ENCODE measurements at regions not wholly inside any gene's neighbourhood (a gene's known extent, or its start where the extent isn't known, plus 50 kb on each side); places are given as distances from the start of the nearest gene placed in this dataset.

DNA sequence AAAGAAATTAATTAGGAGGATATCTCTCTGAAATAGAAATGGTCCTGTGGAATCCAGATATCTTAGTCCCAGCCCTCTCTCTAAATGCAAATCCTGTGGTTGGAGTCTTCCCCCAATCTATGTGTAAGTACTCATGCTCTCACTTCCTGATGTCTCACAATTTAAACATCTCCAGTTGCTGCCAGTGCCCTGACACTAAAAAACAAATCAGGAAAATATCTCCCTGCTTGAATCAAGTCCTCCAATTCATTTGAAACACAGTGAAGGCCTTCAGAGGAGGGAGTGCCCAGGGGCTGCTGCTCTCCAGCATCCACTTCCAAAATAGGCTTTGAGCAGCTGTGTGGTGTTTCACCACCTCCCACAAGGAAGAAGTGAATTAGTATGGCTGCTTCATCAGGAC is 413.8 kb downstream of the RAD51AP2 start:
- Histone ChIP-seq H3K79me2 (no peaks in the 10 kb centered on the region), H3K4me2 (no peak overlapping the region), H4K20me1 (ENCODE audit: insufficient read depth, poor library complexity, severe bottlenecking) (no peaks in the 10 kb centered on the region), H3K27ac (no peak overlapping the region), H3K27me3 (no peaks in the 10 kb centered on the region), H2AFZ (no peak overlapping the region), H3K36me3 (replicated peaks; ENCODE audit: insufficient read depth, low read depth) (no peaks in the 10 kb centered on the region), H3K4me3 (no peak overlapping the region), H3K9me2 (replicated peaks; ENCODE audit: insufficient read depth) (no peaks in the 10 kb centered on the region), H3K4me1 (ENCODE audit: insufficient read depth) (no peaks in the 10 kb centered on the region), H3K9me3 (ENCODE audit: low read depth) (no peaks in the 10 kb centered on the region)
- no peak for DNase-seq (ENCODE audit: low spot score)
- TF ChIP-seq EZH2 (IDR thresholded peaks at IDR 0.05; ENCODE audit: borderline replicate concordance), result no peak
- no peak for TF ChIP-seq EZH2phosphoT487 (IDR thresholded peaks at IDR 0.05; ENCODE audit: low read depth, severe bottlenecking, unreplicated experiment)
- TF ChIP-seq, protein P1, sequence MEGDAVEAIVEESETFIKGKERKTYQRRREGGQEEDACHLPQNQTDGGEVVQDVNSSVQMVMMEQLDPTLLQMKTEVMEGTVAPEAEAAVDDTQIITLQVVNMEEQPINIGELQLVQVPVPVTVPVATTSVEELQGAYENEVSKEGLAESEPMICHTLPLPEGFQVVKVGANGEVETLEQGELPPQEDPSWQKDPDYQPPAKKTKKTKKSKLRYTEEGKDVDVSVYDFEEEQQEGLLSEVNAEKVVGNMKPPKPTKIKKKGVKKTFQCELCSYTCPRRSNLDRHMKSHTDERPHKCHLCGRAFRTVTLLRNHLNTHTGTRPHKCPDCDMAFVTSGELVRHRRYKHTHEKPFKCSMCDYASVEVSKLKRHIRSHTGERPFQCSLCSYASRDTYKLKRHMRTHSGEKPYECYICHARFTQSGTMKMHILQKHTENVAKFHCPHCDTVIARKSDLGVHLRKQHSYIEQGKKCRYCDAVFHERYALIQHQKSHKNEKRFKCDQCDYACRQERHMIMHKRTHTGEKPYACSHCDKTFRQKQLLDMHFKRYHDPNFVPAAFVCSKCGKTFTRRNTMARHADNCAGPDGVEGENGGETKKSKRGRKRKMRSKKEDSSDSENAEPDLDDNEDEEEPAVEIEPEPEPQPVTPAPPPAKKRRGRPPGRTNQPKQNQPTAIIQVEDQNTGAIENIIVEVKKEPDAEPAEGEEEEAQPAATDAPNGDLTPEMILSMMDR (IDR thresholded peaks at IDR 0.05; ENCODE audit: poor library complexity), result no peak

DNA sequence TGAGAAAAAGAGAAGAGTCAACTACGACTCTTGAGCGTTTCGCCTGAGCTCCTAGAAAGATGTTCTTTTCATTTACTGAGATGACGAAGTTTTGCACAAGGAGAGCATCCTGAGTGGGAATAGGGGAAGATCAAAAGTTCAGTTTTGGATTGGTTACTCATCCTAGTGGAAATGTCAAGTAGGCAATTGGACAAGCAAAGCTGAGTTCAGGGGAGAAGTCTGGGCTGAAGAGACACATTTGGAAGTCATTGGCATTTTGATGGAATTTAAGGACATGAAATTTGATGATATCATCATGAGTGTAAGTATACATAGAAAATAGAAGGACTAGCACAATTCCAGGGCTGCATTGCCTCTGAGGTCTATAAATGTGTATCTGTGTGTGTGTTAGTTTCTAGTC is 416.6 kb downstream of the RAD51AP2 start:
- Histone ChIP-seq H3K4me1 (ENCODE audit: insufficient read depth) (no peaks in the 10 kb centered on the region), H3K27me3 (no peaks in the 10 kb centered on the region), H3K36me3 (replicated peaks; ENCODE audit: insufficient read depth, low read depth) (no peaks in the 10 kb centered on the region), H2AFZ (no peak overlapping the region), H3K27ac (no peak overlapping the region), H3K79me2 (no peaks in the 10 kb centered on the region), H4K20me1 (ENCODE audit: insufficient read depth, poor library complexity, severe bottlenecking) (no peaks in the 10 kb centered on the region), H3K9me3 (ENCODE audit: low read depth) (no peaks in the 10 kb centered on the region), H3K4me2 (no peak overlapping the region), H3K4me3 (no peak overlapping the region), H3K9me2 (replicated peaks; ENCODE audit: insufficient read depth) (no peaks in the 10 kb centered on the region)
- no peak for DNase-seq (ENCODE audit: low spot score)
- WGBS (ENCODE audit: low lambda C conversion rate, missing lambda C conversion rate), result 92% methylated on average over 4 of the region's 4 CpGs
- TF ChIP-seq EZH2phosphoT487 (IDR thresholded peaks at IDR 0.05; ENCODE audit: low read depth, severe bottlenecking, unreplicated experiment) (no peak), EZH2 (IDR thresholded peaks at IDR 0.05; ENCODE audit: borderline replicate concordance) (no peak)
- TF ChIP-seq, protein P1 (IDR thresholded peaks at IDR 0.05; ENCODE audit: poor library complexity), result no peak

DNA sequence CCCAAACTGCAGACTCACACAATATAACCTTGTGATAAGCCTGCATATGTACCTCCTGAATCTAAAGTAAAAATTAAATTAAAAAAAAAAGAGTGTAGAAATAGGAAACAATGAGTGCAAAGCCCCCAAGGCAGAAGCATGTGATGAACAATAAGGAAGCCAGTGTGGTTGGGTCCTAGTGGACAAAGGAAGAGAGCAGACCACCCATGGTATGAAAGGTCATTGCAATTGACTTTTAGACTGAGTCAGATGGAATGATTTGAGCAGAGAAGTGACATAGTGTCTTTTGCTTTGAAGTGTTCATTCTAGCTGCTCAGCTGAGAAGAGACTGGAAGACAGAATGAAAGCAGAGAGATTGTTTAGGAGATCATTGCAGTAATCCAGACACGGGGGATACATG is 417.1 kb downstream of the RAD51AP2 start:
- no peak for DNase-seq (ENCODE audit: low spot score)
- H3K4me2 ChIP-seq, result no peak overlapping the region
- H3K9me2 ChIP-seq (replicated peaks; ENCODE audit: insufficient read depth), result no peaks in the 10 kb centered on the region
- no peak overlapping the region for H3K27ac ChIP-seq
- no peaks in the 10 kb centered on the region for H3K9me3 ChIP-seq (ENCODE audit: low read depth)
- no peaks in the 10 kb centered on the region for H3K4me1 ChIP-seq (ENCODE audit: insufficient read depth)
- TF ChIP-seq EZH2 (IDR thresholded peaks at IDR 0.05; ENCODE audit: borderline replicate concordance), result no peak
- TF ChIP-seq, protein P1 (IDR thresholded peaks at IDR 0.05; ENCODE audit: poor library complexity), result no peak
- no peak for TF ChIP-seq EZH2phosphoT487 (IDR thresholded peaks at IDR 0.05; ENCODE audit: low read depth, severe bottlenecking, unreplicated experiment)
- no peaks in the 10 kb centered on the region for H3K79me2 ChIP-seq
- WGBS (ENCODE audit: low lambda C conversion rate, missing lambda C conversion rate), result 76% methylated on average over 1 of the region's 1 CpG
- H4K20me1 ChIP-seq (ENCODE audit: insufficient read depth, poor library complexity, severe bottlenecking), result no peaks in the 10 kb centered on the region
- no peak overlapping the region for H3K4me3 ChIP-seq
- no peaks in the 10 kb centered on the region for H3K27me3 ChIP-seq
- no peak overlapping the region for H2AFZ ChIP-seq
- H3K36me3 ChIP-seq (replicated peaks; ENCODE audit: insufficient read depth, low read depth), result no peaks in the 10 kb centered on the region

DNA sequence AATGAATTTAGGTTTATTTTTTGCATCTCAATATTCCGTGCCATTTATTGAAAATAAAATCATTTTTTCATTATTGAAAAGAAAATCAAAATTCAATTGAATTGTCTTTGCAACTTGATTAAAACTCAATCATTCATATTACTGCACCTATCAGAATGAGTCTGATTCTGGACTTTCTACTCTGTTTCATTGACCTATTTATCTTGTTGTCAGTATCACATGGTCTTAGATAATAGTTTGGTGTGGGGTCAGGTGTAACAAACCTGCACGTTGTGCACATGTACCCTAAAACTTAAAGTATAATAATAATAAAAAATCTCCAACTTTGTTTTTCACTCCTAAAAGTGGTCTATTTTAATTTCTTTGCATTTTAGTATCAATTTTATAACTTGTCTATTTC is 422.9 kb downstream of the RAD51AP2 start:
- no peak overlapping the region for H3K4me3 ChIP-seq
- no peaks in the 10 kb centered on the region for H3K9me3 ChIP-seq (ENCODE audit: low read depth)
- H3K79me2 ChIP-seq, result no peaks in the 10 kb centered on the region
- no peaks in the 10 kb centered on the region for H3K36me3 ChIP-seq (replicated peaks; ENCODE audit: insufficient read depth, low read depth)
- H3K4me1 ChIP-seq (ENCODE audit: insufficient read depth), result no peaks in the 10 kb centered on the region
- no peaks in the 10 kb centered on the region for H3K9me2 ChIP-seq (replicated peaks; ENCODE audit: insufficient read depth)
- H3K4me2 ChIP-seq, result no peak overlapping the region
- WGBS (ENCODE audit: low lambda C conversion rate, missing lambda C conversion rate), result 88% methylated on average over 2 of the region's 2 CpGs
- H2AFZ ChIP-seq, result no peak overlapping the region
- no peaks in the 10 kb centered on the region for H3K27me3 ChIP-seq
- H4K20me1 ChIP-seq (ENCODE audit: insufficient read depth, poor library complexity, severe bottlenecking), result no peaks in the 10 kb centered on the region
- H3K27ac ChIP-seq, result no peak overlapping the region
- no peak for TF ChIP-seq EZH2 (IDR thresholded peaks at IDR 0.05; ENCODE audit: borderline replicate concordance)
- TF ChIP-seq, protein P1 (IDR thresholded peaks at IDR 0.05; ENCODE audit: poor library complexity), result no peak
- no peak for TF ChIP-seq EZH2phosphoT487 (IDR thresholded peaks at IDR 0.05; ENCODE audit: low read depth, severe bottlenecking, unreplicated experiment)
- no peak for DNase-seq (ENCODE audit: low spot score)

All from hepatocyte (in vitro differentiated cells).